Hepatocyte (in vitro differentiated cells): ENCODE measurements at regions not wholly inside any gene's neighbourhood (a gene's known extent, or its start where the extent isn't known, plus 50 kb on each side); places are given as distances from the start of the nearest gene placed in this dataset.
"Not testable (repeated sequence)": the region's sequence is repeated elsewhere in the genome, so short reads cannot be mapped to it uniquely, and the experiment has no call there.

ENCODE experiments used
- DNase-seq: peaks from one replicate; pipeline ENCODE4 v3.0.0-alpha.2; 2016; ENCODE audit warnings: low spot score
- H2AFZ ChIP-seq: fragments of 200-600 bp; sonication (generic); 2 replicates; pipeline ENCODE4 v1.6.0; 2016; ENCODE audit warnings: antibody characterized with exemption, mild to moderate bottlenecking
- H3K27ac ChIP-seq: fragments of 200-600 bp; sonication (generic); 2 replicates; pipeline ENCODE4 v1.5.1; 2016; ENCODE audit warnings: mild to moderate bottlenecking
- H3K27me3 ChIP-seq: fragments of 200-600 bp; sonication (generic); 2 replicates; pipeline ENCODE4 v1.6.1; 2016
- H3K36me3 ChIP-seq: fragments of 200-600 bp; sonication (generic); replicated peaks from 2 replicates; pipeline ENCODE4 v1.5.1; 2016; ENCODE audit warnings: low read depth; ENCODE audit not compliant: insufficient read depth
- H3K4me1 ChIP-seq: fragments of 200-600 bp; sonication (generic); 2 replicates; pipeline ENCODE4 v1.5.1; 2016; ENCODE audit warnings: mild to moderate bottlenecking, moderate library complexity; ENCODE audit not compliant: insufficient read depth
- H3K4me2 ChIP-seq: fragments of 200-600 bp; sonication (generic); 2 replicates; pipeline ENCODE4 v1.6.0; 2016
- H3K4me3 ChIP-seq: fragments of 200-600 bp; sonication (generic); 2 replicates; pipeline ENCODE4 v1.5.1; 2016; ENCODE audit warnings: mild to moderate bottlenecking
- H3K79me2 ChIP-seq: fragments of 200-600 bp; sonication (generic); 2 replicates; pipeline ENCODE4 v1.6.0; 2017; ENCODE audit warnings: mild to moderate bottlenecking
- H3K9me2 ChIP-seq: fragments of 200-600 bp; sonication (generic); replicated peaks from 2 replicates; pipeline ENCODE4 v1.6.0; 2017; ENCODE audit warnings: mild to moderate bottlenecking; ENCODE audit not compliant: insufficient read depth
- H3K9me3 ChIP-seq: fragments of 200-600 bp; sonication (generic); 2 replicates; pipeline ENCODE4 v1.5.1; 2016; ENCODE audit warnings: low read depth, mild to moderate bottlenecking
- H4K20me1 ChIP-seq: fragments of 200-600 bp; sonication (generic); 2 replicates; pipeline ENCODE4 v1.6.0; 2016; ENCODE audit warnings: mild to moderate bottlenecking; ENCODE audit not compliant: insufficient read depth, poor library complexity, severe bottlenecking
- CTCF ChIP-seq: fragments of 200-600 bp; sonication (generic); IDR thresholded peaks from 2 replicates; pipeline ENCODE4 v1.5.1; 2016; ENCODE audit warnings: antibody characterized with exemption, mild to moderate bottlenecking; ENCODE audit not compliant: poor library complexity
- EZH2 ChIP-seq: fragments of 200-600 bp; sonication (generic); IDR thresholded peaks from 2 replicates; pipeline ENCODE4 v1.6.1; 2016; ENCODE audit warnings: antibody characterized with exemption, mild to moderate bottlenecking, borderline replicate concordance
- EZH2phosphoT487 ChIP-seq: fragments of 200-600 bp; sonication (generic); IDR thresholded peaks from one replicate; pipeline ENCODE4 v1.6.1; 2018; ENCODE audit warnings: antibody characterized with exemption, mild to moderate bottlenecking, low read depth, moderate library complexity; ENCODE audit not compliant: unreplicated experiment, severe bottlenecking
- WGBS: methylation state at CpG from one replicate; pipeline ENCODE4 v1.1.6; 2016; ENCODE audit warnings: low lambda C conversion rate; ENCODE audit errors: missing lambda C conversion rate; 5-methylcytosine and 5-hydroxymethylcytosine counted together

GRCh38 chr9:73294336-73294735 lies 142.7 kb downstream of the ANXA1 start:
- no peaks in the 10 kb centered on the region for H3K79me2 ChIP-seq
- TF ChIP-seq CTCF (no peak), EZH2 (no peak), EZH2phosphoT487 (no peak)
- no peaks in the 10 kb centered on the region for H3K9me3 ChIP-seq
- no peaks in the 10 kb centered on the region for H3K9me2 ChIP-seq
- no peaks in the 10 kb centered on the region for H4K20me1 ChIP-seq
- DNase-seq: no peak
- H3K4me2 ChIP-seq: no peak overlapping the region
- H3K4me1 ChIP-seq: no peaks in the 10 kb centered on the region
- no peaks in the 10 kb centered on the region for H3K36me3 ChIP-seq
- 91% methylated on average over 2 of the region's 2 CpGs for WGBS
- H2AFZ ChIP-seq: no peak overlapping the region
- H3K27me3 ChIP-seq: no peaks in the 10 kb centered on the region
- H3K27ac ChIP-seq: no peak overlapping the region
- H3K4me3 ChIP-seq: no peak overlapping the region

- Histone ChIP-seq H3K27me3 (no peaks in the 10 kb centered on the region), H3K27ac (no peak overlapping the region), H3K4me3 (no peak overlapping the region), H3K36me3 (no peaks in the 10 kb centered on the region), H3K9me3 (no peaks in the 10 kb centered on the region), H3K4me1 (no peaks in the 10 kb centered on the region), H3K79me2 (no peaks in the 10 kb centered on the region), H3K4me2 (no peak overlapping the region), H2AFZ (no peak overlapping the region), H3K9me2 (no peaks in the 10 kb centered on the region), H4K20me1 (no peaks in the 10 kb centered on the region)
- TF ChIP-seq EZH2phosphoT487: no peak
- no peak for TF ChIP-seq EZH2
- no peak for TF ChIP-seq CTCF
- DNase-seq: no peak
These were observed 174.3 kb downstream of the ANXA1 start for GRCh38 chr9:73325983-73326382.

- no peaks in the 10 kb centered on the region for H3K36me3 ChIP-seq
- no peaks in the 10 kb centered on the region for H3K4me1 ChIP-seq
- no peaks in the 10 kb centered on the region for H3K79me2 ChIP-seq
- TF ChIP-seq EZH2phosphoT487 (no peak), EZH2 (no peak), CTCF (no peak)
- H2AFZ ChIP-seq: no peak overlapping the region
- WGBS: 42% methylated on average over 2 of the region's 2 CpGs
- no peak overlapping the region for H3K27ac ChIP-seq
- no peaks in the 10 kb centered on the region for H3K9me3 ChIP-seq
- H3K9me2 ChIP-seq: no peaks in the 10 kb centered on the region
- DNase-seq: peak; percentile 16
- H4K20me1 ChIP-seq: no peaks in the 10 kb centered on the region
- no peak overlapping the region for H3K4me3 ChIP-seq
- H3K4me2 ChIP-seq: no peak overlapping the region
- H3K27me3 ChIP-seq: no peaks in the 10 kb centered on the region
These were observed 175.5 kb downstream of the ANXA1 start for GRCh38 chr9:73327149-73327548.

- not testable (repeated sequence) for H2AFZ ChIP-seq, DNase-seq, H3K4me3 ChIP-seq, H3K36me3 ChIP-seq, H3K27me3 ChIP-seq, H3K9me3 ChIP-seq, H3K9me2 ChIP-seq, H4K20me1 ChIP-seq, H3K4me1 ChIP-seq, H3K27ac ChIP-seq, H3K4me2 ChIP-seq, H3K79me2 ChIP-seq
- WGBS: 79% methylated on average over 2 of the region's 2 CpGs
These were observed 185.5 kb downstream of the ANXA1 start for GRCh38 chr9:73337182-73337581.
